ENCODE measurements at regions not wholly inside any gene's neighbourhood (a gene's known extent, or its start where the extent isn't known, plus 50 kb on each side); places are given as distances from the start of the nearest gene placed in this dataset.

- Histone ChIP-seq H3K4me3 (no peak overlapping the region), H3K9me3 (no peaks in the 10 kb centered on the region), H3K27me3 (no peaks in the 10 kb centered on the region), H3K27ac (no peak overlapping the region), H3K4me1 (no peaks in the 10 kb centered on the region), H3K36me3 (no peaks in the 10 kb centered on the region)
- WGBS = 96% methylated on average over 1 of the region's 1 CpG
- no peak for DNase-seq (ENCODE audit: low spot score in 2 of 2)
- TF ChIP-seq POLR2AphosphoS5 (IDR thresholded peaks at IDR 0.05) = no peak
- no peak for TF ChIP-seq POLR2A (IDR thresholded peaks at IDR 0.05)
- no peak for TF ChIP-seq EP300 (IDR thresholded peaks at IDR 0.05)
- no peak for TF ChIP-seq CTCF (IDR thresholded peaks at IDR 0.05)
Measured at GRCh38 chr3:18585004-18585968, 160.1 kb upstream of the SATB1 start.

- TF ChIP-seq CTCF (IDR thresholded peaks at IDR 0.05) (no peak), POLR2A (IDR thresholded peaks at IDR 0.05) (no peak), POLR2AphosphoS5 (IDR thresholded peaks at IDR 0.05) (no peak), EP300 (IDR thresholded peaks at IDR 0.05) (no peak)
- WGBS = 51% methylated on average over 2 of the region's 2 CpGs
- no peak overlapping the region for H3K27ac ChIP-seq
- no peaks in the 10 kb centered on the region for H3K36me3 ChIP-seq
- H3K9me3 ChIP-seq = no peaks in the 10 kb centered on the region
- DNase-seq (ENCODE audit: low spot score in 2 of 2) = no peak
- H3K4me1 ChIP-seq = no peaks in the 10 kb centered on the region
- H3K4me3 ChIP-seq = no peak overlapping the region
- H3K27me3 ChIP-seq = no peaks in the 10 kb centered on the region
Measured at GRCh38 chr3:18580268-18580667, 155.1 kb upstream of the SATB1 start.

- H3K9me3 ChIP-seq = no peaks in the 10 kb centered on the region
- no peaks in the 10 kb centered on the region for H3K4me1 ChIP-seq
- no peak overlapping the region for H3K27ac ChIP-seq
- H3K36me3 ChIP-seq = no peaks in the 10 kb centered on the region
- H3K4me3 ChIP-seq = no peak overlapping the region
- H3K27me3 ChIP-seq = no peaks in the 10 kb centered on the region
- DNase-seq (ENCODE audit: low spot score in 2 of 2) = no peak
- TF ChIP-seq EP300 (IDR thresholded peaks at IDR 0.05) = no peak
- no peak for TF ChIP-seq CTCF (IDR thresholded peaks at IDR 0.05)
- TF ChIP-seq POLR2A (IDR thresholded peaks at IDR 0.05) = no peak
- TF ChIP-seq POLR2AphosphoS5 (IDR thresholded peaks at IDR 0.05) = no peak
- 54% methylated on average over 3 of the region's 3 CpGs for WGBS
Measured at GRCh38 chr3:18579661-18580060, 154.5 kb upstream of the SATB1 start.

- WGBS = 83% methylated on average over 8 of the region's 8 CpGs
- Histone ChIP-seq H3K4me3 (no peak overlapping the region), H3K27ac (no peak overlapping the region), H3K9me3 (no peaks in the 10 kb centered on the region), H3K4me1 (no peaks in the 10 kb centered on the region), H3K27me3 (no peaks in the 10 kb centered on the region), H3K36me3 (no peaks in the 10 kb centered on the region)
- DNase-seq (ENCODE audit: low spot score in 2 of 2) = no peak
- no peak for TF ChIP-seq EP300 (IDR thresholded peaks at IDR 0.05)
Measured at GRCh38 chr3:18575573-18575972, 150.4 kb upstream of the SATB1 start.

- TF ChIP-seq CTCF (IDR thresholded peaks at IDR 0.05) = no peak
- TF ChIP-seq POLR2A (IDR thresholded peaks at IDR 0.05) = no peak
- TF ChIP-seq EP300 (IDR thresholded peaks at IDR 0.05) = no peak
- no peak for TF ChIP-seq POLR2AphosphoS5 (IDR thresholded peaks at IDR 0.05)
- DNase-seq (ENCODE audit: low spot score in 2 of 2) = no peak
- Histone ChIP-seq H3K27ac (no peak overlapping the region), H3K4me1 (no peaks in the 10 kb centered on the region), H3K36me3 (no peaks in the 10 kb centered on the region), H3K27me3 (no peaks in the 10 kb centered on the region), H3K9me3 (no peaks in the 10 kb centered on the region), H3K4me3 (no peak overlapping the region)
Measured at GRCh38 chr3:18572809-18573208, 147.7 kb upstream of the SATB1 start.

Measured in suprapubic skin (tissue), 4 donors.